Left cardiac atrium (tissue), 4 donors: ENCODE measurements at regions not wholly inside any gene's neighbourhood (a gene's known extent, or its start where the extent isn't known, plus 50 kb on each side); places are given as distances from the start of the nearest gene placed in this dataset.
"Not testable (repeated sequence)": the region's sequence is repeated elsewhere in the genome, so short reads cannot be mapped to it uniquely, and the experiment has no call there.

Experiments used
- ATAC-seq, 2 donors: fragments of 200-7000 bp; cut with Tn5 transposase; one replicate each; pipeline ENCODE4 v1.9.1; 2020; ENCODE audit warnings: mild to moderate bottlenecking in 2 of 2, moderate library complexity in 2 of 2
- DNase-seq: peaks from one replicate; pipeline ENCODE4 v3.0.0-alpha.2; 2020
- intact Hi-C, 2 donors: fragments of 100-400 bp; cut with DNase I; formaldehyde crosslinking; loops; one replicate each; pipeline versions ENCODE4 v1.14.1 to v1.15.1; 2022 to 2023
- donor health status: DM: no; HTN: yes; CAD: no.
- donor health status: DM: no; HTN: yes; CAD: no; lungs with severe emphysema.
- donor health status: DM: yes; HTN: yes; CAD: no.
- donor health status: Dilated cardiomyopathy.

DNA sequence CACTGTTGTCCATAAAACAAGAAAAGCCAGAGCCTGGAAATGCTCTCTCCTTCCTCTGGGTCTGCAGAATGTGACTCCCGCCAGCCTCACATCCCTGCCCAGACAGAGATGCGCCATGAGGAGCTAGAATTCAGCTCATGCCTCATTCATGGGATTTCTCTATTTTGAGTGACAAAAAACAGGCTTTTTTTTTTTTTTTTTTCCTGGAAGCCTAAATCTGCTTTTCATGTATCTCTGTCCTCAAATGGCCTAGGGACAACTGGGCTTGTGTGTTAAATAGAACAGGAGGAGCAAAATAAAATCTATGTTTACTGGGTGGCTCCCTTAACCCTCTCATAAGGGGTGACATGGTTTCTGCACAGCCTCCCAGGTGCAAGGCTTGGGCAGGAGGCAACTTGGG is 679.7 kb upstream of the AUTS2 start:
- intact Hi-C loops: no loop called here
- DNase-seq (no peak), ATAC-seq (no peak)

DNA sequence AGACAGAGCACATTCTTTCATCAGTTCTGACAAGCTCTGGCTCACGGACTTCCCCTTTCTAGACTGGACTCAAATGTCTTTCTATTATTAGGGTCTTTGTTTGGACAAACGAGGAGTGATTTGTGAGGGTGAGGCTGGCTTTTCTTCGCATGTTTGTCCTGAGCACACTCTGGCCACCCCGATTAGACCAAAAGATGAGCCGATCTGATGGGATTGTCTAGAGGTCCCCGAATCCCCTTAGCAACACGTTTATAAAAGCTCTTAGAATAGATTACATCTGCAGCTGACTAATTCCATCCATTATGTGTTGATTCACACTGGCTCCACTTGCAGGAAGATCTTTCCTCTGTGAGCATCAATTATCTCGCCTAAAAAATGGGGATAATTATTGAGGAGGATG is 675.4 kb upstream of the AUTS2 start:
- intact Hi-C loops: no loop called here
- no peak for DNase-seq
- no peak for ATAC-seq

DNA sequence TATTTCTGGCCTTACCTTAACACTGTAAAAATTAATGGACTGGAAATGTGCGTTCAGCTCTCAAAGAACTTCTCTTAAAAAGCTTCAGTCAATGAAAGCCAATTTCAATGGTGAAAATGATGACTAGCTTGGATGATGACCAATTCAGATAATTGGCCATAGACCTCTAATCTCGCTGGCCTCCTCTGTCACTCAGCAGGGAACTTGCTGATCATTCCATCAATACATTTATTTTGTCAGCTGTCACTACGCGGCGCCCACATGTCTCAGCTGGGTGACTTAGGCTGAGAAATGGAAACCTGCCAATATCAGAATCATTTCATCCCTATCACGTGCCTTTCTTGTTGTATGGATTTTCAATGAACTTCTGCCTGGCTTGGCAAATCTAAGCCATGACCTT is 673.0 kb upstream of the AUTS2 start:
- DNase-seq: no peak
- ATAC-seq: no peak
- intact Hi-C loops: no loop called here

DNA sequence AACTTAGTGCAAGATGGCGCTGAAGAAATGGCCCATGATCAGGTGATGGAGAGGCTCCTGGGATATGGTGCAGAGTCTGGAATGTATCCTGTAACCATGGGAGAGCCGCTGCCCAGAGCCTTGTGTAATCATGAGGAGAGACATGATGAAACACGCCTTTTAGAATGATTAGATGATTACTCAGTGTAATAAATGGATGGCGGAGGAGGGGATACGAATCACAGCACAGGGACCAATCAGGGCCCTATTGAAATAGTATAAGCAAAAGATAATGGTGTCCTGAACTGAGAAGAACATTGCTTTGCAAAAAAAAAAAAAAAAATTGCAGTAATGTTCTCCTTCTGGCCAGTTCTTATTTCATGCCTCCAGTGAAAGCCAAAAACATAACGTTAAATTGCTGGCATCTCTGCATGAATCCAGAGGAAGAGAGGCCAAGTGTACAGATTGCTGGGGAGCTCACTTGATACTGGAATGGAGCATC is 668.5 kb upstream of the AUTS2 start:
- DNase-seq (peak; percentile 22), ATAC-seq (peak in 1 of 2 donors; percentile 87)
- intact Hi-C loops: no loop called here

DNA sequence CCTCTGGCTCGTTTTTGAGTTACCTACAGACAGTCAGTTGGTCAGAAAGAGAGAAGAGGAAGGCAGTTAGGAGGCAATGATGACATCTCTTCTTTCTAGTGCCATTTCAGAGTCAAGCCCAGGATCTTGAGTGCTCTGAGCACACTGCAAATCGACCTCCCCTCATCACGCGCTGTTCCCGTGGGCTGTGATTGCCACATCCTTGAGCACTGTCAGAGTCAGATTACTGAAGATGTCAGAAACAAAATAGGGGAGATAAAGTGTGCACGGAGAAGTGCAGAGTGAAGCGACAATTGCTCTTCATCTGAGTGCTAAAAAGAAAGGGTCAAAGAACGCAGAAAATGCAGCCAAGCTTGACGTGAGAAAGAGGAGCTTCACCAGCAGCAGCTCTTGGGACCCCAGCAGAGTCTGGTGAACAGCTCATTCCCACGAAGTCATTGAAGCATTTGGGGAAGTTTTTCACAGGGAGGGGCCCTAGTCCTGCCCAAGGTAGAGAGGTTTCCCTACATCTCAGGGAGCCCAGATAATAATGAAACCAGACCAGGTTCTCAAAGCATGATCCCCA is 661.7 kb upstream of the AUTS2 start:
- intact Hi-C loops: no loop called here
- DNase-seq (no peak), ATAC-seq (peak in 1 of 2 donors; percentile 49)

DNA sequence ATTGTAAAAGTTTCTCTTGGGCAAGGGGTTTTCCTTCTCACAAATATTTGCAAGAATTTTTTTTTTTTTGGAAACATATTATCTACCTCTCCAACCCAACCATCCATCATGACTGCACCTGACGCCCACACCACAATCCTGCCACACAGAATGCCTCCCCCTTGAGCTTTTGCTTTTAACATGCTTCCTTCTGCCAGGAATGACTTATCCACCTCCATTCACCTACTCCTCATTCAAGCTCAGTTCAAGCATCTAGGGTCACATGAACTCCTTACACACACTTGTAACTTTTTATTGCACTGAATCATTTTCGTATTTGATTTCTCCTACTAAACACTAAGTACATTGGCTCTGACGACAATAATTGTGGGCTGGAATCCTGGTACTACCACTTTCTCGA is 660.1 kb upstream of the AUTS2 start:
- intact Hi-C loops: no loop called here
- no peak for ATAC-seq

DNA sequence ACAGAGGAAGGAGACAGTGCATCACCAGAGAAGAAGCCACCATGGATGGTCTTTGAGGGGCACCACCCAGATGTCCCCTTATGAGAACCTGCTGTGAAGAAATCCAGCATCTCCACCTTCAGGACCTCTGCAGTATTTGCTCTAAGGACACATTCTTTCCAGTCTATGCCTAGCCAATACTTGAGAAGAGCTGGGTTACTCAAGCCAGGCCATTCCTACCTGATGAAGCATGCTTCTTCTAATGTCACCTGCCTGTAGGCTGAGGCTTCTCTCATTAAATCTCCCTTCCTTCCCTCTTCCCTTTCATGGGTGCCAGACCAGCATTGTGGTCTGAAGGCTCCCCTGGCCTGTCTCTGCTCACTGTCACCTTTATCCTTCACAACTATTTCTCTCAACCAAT is 654.5 kb upstream of the AUTS2 start:
- ATAC-seq (no peak), DNase-seq (no peak)
- intact Hi-C loops: no loop called here

More for the DNA sequence above, 660.1 kb upstream of the AUTS2 start:
- DNase-seq: no peak

DNA sequence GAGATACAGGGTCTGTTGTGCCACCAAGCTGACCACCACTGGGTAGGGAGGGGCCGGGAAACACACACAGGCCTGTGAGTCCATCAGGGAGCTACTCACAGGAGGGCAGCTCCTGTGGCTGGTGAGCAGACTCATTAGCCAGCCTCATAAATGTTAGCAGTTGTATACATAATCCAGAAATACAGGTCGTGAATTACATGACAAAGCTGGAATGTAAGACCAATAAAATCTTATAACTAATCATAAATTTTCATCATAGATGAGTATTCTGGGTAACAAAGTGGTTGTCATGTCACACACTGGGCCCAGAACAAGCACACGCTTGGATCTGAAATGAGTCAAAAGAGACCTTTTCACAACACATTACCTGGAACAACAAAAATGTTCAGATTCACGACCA is 642.6 kb upstream of the AUTS2 start:
- ATAC-seq (no peak), DNase-seq (no peak)
- intact Hi-C loops: no loop called here

DNA sequence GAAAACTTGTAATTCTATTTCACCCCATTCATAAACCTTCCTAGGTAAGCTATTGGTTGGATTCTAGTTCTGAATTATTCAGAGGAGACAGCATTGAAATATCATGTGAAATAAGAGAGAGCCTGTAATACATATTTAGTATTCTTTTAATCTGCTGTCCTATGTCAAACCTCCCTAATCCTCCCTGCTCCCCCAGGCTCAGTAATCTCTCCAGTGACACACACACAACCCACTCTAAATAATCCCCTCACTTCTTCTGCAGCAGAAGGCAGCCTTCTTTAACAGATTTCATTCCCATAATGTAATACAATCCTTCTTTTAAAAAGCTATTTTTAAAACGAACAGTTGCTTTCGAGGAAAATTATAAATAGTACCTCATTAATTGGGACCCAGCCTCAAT is 639.7 kb upstream of the AUTS2 start:
- DNase-seq (no peak), ATAC-seq (no peak)
- intact Hi-C loops: no loop called here

DNA sequence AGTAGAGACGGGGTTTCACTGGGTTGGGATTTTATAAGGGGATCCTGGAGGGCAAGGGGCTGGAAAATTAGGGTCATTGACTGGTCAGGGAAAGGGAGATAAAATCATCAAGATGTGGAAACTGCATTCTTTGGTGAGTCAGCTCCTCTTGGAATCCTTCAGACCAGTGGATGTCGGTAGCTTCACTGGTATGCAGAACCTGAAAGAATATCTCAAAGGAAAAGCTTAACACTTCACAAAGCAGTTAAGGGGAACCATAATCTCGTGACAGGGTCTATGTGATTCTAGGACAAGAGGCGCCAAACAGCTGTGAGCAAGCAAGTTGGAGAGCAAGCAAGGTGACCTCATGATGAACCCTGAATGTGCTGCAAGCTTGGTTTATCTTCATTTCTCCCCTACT is 634.7 kb upstream of the AUTS2 start:
- ATAC-seq: peak in 1 of 2 donors; percentile 68
- intact Hi-C loops: no loop called here
- DNase-seq: no peak

DNA sequence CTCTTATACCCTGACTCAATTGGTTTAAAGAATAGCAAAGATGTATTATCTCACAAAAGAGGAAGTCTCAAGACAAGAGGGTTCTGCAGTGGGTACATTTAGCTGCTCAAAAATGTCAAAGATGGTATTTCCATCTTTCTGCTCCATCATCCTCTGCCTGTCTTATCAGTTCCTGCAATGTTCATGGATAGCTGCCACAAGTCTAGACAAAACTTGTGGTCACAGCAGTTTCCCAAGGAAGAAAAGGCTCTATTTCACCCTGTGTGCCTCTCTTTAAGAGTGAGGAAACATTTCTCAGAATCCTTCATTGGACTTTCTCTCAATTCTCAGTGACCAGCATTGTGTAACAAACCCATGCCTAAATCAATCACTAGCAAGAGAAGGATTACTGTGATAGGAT is 634.2 kb upstream of the AUTS2 start:
- DNase-seq (no peak), ATAC-seq (no peak)
- intact Hi-C loops: no loop called here

DNA sequence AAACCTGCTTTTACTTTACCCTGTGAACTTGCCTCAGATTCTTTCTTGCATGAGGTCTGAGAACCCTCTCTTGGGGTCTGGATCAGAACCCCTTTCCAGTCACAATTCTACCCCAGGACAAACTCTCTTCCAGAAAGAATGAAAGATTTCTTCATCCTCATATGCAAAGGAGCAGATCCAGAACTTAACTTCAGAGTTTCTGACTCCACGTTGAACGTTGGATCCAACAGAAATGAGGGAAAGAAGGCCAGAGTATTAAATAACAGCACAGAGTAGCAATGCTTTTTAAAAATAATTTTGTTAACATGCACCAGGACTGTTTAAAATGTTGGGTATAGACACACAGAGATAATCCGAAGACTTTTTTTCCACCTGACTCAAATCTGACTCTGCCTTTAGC is 632.9 kb upstream of the AUTS2 start:
- intact Hi-C loops: no loop called here
- ATAC-seq (no peak), DNase-seq (no peak)

DNA sequence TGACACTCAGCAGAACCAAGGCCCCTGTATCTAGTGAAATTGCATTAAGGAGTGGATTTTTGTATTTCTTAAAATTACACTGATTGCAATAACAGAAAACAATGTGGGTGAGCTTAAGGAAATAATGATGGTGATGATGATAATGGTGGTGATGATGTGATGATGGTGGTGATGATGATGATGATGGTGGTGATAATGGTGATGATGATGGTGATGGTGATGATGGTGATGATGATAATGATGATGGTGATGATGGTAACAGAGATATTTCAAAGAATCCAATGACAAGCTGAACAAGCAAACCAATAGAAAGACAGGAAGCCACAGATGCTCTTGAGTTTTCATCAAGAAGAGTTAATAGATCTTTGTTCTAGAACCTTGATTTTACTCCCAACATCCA is 630.7 kb upstream of the AUTS2 start:
- intact Hi-C loops: no loop called here
- DNase-seq (no peak), ATAC-seq (no peak)

DNA sequence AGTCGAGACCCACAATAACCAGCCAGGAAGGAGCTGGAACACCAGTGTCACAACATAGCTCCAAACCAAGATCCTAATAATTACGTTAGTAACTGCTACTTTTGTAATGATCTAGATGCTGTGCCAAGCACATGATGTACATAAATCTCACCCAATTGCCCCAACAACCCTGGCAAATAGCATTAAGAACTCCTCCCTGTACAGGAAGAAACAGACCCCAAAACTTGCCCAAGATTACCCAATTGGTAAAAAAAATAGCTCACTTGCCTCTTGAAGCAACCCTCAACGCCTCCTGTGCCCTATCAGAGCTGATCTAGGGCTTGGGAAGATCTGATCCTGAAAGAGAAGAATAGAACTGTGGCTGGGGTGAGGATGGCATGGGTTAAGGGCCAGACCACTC is 628.7 kb upstream of the AUTS2 start:
- intact Hi-C loops: no loop called here
- ATAC-seq: no peak

DNA sequence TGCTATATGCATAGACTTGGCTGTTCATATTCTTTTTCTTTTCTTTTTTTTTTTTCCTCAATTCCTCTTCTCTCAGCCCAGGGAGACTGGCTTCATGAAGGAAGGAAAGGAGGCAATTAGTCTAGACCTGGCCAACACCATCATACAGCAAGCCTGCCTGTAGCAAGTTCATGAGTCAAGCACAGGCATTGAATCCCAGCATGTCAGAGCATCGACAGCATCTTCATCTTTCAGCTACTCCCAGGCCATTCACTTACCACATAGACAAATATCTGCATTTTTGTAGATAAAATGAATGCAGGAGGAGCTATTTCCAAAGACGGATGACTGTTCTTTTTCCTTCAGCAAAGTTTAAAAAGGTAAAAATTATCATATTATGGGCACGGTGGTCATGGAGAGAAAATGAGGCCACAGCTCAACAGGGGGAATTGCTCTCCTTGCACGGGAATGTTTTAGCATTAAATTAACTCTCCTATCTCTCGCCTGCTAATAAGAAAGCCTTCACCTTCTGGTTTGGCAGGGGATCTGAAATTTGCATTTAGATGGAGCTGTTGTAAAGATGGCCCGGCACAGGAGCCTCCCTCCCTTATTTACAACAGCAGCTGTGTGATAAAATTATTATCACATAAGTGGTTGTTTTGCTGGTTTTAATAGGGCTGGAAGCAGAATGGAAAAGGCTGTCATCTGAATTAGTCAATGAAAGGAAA is 626.5 kb upstream of the AUTS2 start:
- intact Hi-C loops: no loop called here
- DNase-seq: no peak
- ATAC-seq: no peak

More for the DNA sequence above, 628.7 kb upstream of the AUTS2 start:
- no peak for DNase-seq

DNA sequence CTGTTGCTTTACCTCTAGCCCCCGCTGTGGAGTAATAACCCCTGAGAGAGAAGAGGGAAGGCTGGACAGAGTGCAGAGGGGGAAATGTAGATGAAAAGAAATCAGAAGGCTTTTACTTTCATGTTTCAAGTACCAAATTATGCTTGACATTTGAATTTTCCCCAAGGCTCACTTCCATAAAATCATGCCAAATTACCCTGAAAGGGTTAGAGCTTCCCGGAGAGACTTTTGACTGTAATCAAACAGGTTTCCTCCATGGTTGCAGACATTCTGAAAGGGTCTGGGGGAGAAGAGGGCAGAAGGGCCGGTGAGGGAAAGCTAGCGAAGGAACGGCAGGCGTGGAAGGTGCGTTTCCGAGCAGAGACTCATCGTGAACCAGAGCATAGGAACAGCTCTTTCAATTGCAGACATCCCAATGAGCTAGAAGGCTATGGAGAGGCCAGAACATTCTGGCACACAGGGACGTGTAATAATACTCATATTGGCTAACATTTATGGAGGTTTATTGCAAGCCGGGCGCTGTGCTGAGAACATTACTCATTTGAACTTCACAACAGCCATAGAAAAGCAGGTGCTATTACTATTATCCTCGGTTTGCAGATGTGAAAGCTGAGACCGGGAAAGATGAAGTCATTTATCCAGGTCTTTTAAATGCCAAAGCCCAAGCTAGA is 620.8 kb upstream of the AUTS2 start:
- intact Hi-C loops: no loop called here
- no peak for ATAC-seq
- no peak for DNase-seq

DNA sequence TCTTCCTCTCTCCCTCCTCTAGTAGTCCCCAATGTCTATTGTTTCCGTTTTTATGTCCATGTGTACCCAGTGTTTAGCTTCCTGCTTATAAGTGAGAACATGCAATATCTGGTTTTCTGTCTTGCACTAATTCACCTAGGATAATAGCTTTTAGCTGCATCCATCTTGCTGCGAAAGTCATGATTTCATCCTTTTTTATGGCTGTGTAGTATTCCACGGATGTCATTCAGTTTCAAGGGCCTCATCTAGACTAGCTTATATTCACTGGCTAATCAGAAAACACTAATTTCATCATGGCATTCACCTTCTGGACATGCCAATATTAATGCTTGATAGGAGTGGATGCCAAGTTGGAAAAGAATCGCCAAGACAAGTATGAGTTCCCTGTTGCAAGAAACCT is 619.6 kb upstream of the AUTS2 start:
- ATAC-seq: no peak
- intact Hi-C loops: no loop called here

DNA sequence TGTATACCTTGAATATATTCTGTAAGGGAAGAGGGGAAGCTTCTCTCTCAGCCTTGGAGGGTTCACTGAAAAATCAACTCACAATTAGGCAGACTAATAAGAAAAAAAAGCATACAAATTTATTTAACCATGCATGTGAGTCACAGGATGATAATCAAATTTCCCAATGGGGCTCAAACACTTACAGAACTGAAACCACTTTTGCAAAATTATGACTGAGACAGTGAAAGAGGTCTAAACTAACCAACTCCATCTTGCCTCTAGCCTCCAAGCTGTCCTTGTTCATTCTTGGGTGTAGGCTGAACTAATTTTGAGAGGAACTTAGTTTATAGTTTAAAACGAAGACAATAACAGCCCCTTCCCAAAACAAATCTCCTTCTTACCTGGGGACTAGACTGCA is 618.3 kb upstream of the AUTS2 start:
- intact Hi-C loops: no loop called here
- peak in 1 of 2 donors; percentile 78 for ATAC-seq
- DNase-seq: no peak

More for the DNA sequence above, 619.6 kb upstream of the AUTS2 start:
- DNase-seq: no peak

DNA sequence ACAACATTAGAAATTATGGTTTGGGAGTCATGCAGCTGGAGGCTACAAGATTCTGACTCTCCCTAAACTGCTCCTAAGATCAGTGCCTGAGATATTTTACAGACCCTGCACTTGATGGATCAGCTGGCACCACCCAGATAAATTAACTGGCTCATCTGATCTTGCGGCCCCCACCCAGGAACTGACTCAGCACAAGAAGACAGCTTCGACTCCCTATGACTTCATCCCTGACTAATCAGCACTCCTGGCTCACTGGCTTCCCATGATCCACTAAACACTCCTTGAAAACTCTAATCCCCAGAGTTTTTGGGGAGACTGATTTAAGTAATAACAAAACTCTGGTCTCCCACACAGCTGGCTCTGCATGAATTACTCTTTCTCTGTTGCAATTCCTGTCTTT is 617.8 kb upstream of the AUTS2 start:
- peak; percentile 48 for DNase-seq
- peak in 1 of 2 donors; percentile 93 for ATAC-seq
- intact Hi-C loops: not testable (repeated sequence)

DNA sequence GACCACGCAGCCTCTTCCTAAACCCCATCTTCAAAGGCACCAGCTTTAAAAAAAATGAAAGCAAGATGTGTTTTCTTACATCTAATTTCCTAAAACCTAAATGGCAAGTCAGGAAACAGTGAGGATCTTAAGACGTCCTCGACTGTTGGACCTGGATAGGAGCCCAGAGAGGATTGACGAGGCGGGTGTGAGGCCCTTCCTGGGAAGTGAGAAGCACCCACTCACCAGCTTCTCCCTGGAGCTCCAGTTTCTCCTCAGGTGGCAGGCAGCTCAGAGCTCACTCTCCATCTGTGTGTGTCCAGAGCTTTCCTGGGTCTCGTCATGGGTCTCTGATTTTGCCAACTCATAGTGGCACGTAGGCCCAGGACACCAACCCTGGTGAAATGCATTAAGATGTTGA is 614.0 kb upstream of the AUTS2 start:
- DNase-seq (no peak), ATAC-seq (no peak)
- intact Hi-C loops: no loop called here

DNA sequence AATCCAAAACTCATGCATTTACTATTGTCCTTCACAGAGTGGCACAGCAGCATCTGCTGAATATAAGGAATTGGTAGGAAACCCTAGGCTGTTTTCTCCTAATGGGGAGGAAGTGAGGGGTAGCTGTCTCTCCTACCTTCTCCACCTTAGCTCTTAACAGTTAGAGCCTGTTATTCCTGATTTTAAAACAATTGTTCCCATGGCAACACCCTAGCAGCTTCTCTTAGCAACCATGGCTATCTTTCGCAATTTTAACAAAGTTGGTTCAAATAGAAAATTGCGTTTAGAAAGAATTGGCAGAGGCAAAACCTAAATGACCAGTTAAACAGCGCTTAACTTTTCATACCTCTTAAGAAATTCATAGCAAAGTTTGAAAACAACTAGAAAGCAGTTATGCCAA is 603.4 kb upstream of the AUTS2 start:
- intact Hi-C loops: no loop called here
- no peak for ATAC-seq
- DNase-seq: no peak
